Tibial nerve (tissue), 3 donors: ENCODE measurements at regions not wholly inside any gene's neighbourhood (a gene's known extent, or its start where the extent isn't known, plus 50 kb on each side); places are given as distances from the start of the nearest gene placed in this dataset.

Experiments
- POLR2A ChIP-seq, 2 donors: fragments of 450-650 bp; IDR thresholded peaks; one replicate each; pipeline ENCODE4 v1.6.1; 2017; ENCODE audit warnings: antibody characterized with exemption in 2 of 2, mild to moderate bottlenecking in 2 of 2, moderate library complexity in 2 of 2
- TF ChIP-seq, protein P1 (sequence below), 5 experiments: fragments of 200-600 bp in 3 of 5; fragments of 450-650 bp in 2 of 5; sonication (generic) in 3 of 5; IDR thresholded peaks; one replicate each; pipeline ENCODE4 v1.5.1; 2016 to 2019; ENCODE audit warnings: antibody characterized with exemption in 5 of 5, mild to moderate bottlenecking in 3 of 5, moderate library complexity in 2 of 5

DNA sequence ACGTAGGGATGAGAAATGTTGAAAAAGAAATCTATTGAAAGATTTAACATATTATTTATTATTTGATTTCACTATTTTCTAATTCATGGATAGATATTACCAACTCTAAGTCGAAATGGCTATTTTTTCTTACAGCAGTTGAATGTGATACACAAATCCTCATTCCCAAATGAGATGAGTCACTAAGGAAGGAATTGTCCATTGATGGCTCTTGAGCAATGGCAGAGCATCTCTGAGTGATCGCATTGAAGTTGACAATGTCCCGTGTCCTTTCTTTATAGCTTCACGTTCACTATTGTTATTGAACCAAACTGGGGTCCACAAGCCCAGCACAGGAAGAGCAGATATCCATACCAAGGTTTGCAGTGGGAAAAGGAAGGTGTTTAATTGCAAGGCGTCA, 648.3 kb upstream of the SPRY2 start:
- TF ChIP-seq, protein P1, sequence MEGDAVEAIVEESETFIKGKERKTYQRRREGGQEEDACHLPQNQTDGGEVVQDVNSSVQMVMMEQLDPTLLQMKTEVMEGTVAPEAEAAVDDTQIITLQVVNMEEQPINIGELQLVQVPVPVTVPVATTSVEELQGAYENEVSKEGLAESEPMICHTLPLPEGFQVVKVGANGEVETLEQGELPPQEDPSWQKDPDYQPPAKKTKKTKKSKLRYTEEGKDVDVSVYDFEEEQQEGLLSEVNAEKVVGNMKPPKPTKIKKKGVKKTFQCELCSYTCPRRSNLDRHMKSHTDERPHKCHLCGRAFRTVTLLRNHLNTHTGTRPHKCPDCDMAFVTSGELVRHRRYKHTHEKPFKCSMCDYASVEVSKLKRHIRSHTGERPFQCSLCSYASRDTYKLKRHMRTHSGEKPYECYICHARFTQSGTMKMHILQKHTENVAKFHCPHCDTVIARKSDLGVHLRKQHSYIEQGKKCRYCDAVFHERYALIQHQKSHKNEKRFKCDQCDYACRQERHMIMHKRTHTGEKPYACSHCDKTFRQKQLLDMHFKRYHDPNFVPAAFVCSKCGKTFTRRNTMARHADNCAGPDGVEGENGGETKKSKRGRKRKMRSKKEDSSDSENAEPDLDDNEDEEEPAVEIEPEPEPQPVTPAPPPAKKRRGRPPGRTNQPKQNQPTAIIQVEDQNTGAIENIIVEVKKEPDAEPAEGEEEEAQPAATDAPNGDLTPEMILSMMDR (IDR thresholded peaks at IDR 0.05), result no peak
- no peak for TF ChIP-seq POLR2A (IDR thresholded peaks at IDR 0.05)
